Small intestine (tissue), 7 donors: ENCODE measurements at regions not wholly inside any gene's neighbourhood (a gene's known extent, or its start where the extent isn't known, plus 50 kb on each side); places are given as distances from the start of the nearest gene placed in this dataset.
A peak's percentile ranks its signal among the peaks of the same experiment; 100 is the strongest.

Experiments used
- DNase-seq, 2 donors: peaks; one replicate each; pipeline versions ENCODE4 v3.0.0 to v3.0.0-alpha.2; 2013
- FAIRE-seq: peaks from 2 replicates; lab custom pipeline; 2012; peaks lifted over from hg19 to GRCh38; lab: Jason Lieb, UNC
- H3K27ac ChIP-seq, 3 donors: one replicate each; pipeline ENCODE4 v1.5.1; 2013; ENCODE audit warnings: low read length in 2 of 3, mild to moderate bottlenecking in 2 of 3, control low read depth in 1 of 3, inconsistent platforms in 1 of 3, low read depth in 1 of 3, moderate library complexity in 1 of 3
- H3K27me3 ChIP-seq, 3 donors: one replicate each; pipeline ENCODE4 v1.6.1; 2013; ENCODE audit warnings: low read length in 3 of 3, inconsistent platforms in 1 of 3; ENCODE audit not compliant: control insufficient read depth in 3 of 3, insufficient read depth in 3 of 3
- H3K36me3 ChIP-seq, 3 donors: one replicate each; pipeline ENCODE4 v1.6.1; 2013; ENCODE audit warnings: low read length in 3 of 3, inconsistent platforms in 1 of 3, low read depth in 1 of 3, mild to moderate bottlenecking in 1 of 3, moderate library complexity in 1 of 3; ENCODE audit not compliant: control insufficient read depth in 3 of 3, insufficient read depth in 2 of 3
- H3K4me1 ChIP-seq, 3 donors: one replicate each; pipeline ENCODE4 v1.6.1; 2013; ENCODE audit warnings: low read length in 2 of 3, inconsistent platforms in 1 of 3, low read depth in 1 of 3, mild to moderate bottlenecking in 1 of 3, moderate library complexity in 1 of 3; ENCODE audit not compliant: control insufficient read depth in 3 of 3, insufficient read depth in 2 of 3
- H3K4me3 ChIP-seq, 3 donors: one replicate each; pipeline ENCODE4 v1.5.1; 2013; ENCODE audit warnings: low read length in 3 of 3, control low read depth in 1 of 3, inconsistent platforms in 1 of 3, low read depth in 1 of 3, mild to moderate bottlenecking in 1 of 3, moderate library complexity in 1 of 3
- H3K9me3 ChIP-seq, 2 donors: one replicate each; pipeline ENCODE4 v1.6.1; 2013; ENCODE audit warnings: low read depth in 1 of 2, low read length in 1 of 2; ENCODE audit not compliant: control insufficient read depth in 2 of 2, insufficient read depth in 1 of 2
- WGBS, 3 donors: extraction: QIAGEN DNeasy Blood & Tissue Kit; methylation state at CpG; one replicate each; pipeline ENCODE4 v1.1.7; 2013; 5-methylcytosine and 5-hydroxymethylcytosine counted together
- donor health status: healthy with polysubstance abuse.
- donor health status: control.
- donor health status: control.
- donor health status: Bipolar disorder and iron deficiency.
- donor health status: healthy.

DNA sequence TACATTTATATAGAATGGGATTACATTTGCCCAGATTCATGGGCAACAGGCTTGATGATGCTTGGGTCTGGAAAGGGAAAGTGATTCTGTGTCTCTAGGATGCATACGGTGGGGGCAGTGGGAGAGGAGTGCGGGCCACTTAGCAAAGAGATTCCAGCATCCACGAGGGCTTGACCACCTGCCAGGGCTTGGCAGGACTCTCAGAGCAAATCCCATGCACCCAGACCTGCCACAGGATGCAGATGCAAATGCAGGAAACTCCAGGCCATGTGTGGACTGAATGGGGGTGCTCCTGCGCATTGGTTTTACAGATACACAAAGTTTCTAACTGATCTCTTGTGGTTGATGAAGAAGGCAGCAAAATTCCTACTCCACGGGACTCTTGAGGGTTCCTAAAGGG is 334.7 kb downstream of the CYRIA start:
- H3K36me3 ChIP-seq, result no peaks in the 10 kb centered on the region
- no peak overlapping the region for H3K4me3 ChIP-seq
- no peak for FAIRE-seq
- no peak overlapping the region for H3K27ac ChIP-seq
- H3K9me3 ChIP-seq, result no peaks in the 10 kb centered on the region
- 58 to 78% (median 65%) methylated on average over 5 of the region's 5 CpGs for WGBS, 3 donors
- H3K27me3 ChIP-seq, result no peaks in the 10 kb centered on the region
- no peak for DNase-seq
- H3K4me1 ChIP-seq, result peaks cover 0 to 9% (median 0%) of the 10 kb centered on the region in 3 donors

DNA sequence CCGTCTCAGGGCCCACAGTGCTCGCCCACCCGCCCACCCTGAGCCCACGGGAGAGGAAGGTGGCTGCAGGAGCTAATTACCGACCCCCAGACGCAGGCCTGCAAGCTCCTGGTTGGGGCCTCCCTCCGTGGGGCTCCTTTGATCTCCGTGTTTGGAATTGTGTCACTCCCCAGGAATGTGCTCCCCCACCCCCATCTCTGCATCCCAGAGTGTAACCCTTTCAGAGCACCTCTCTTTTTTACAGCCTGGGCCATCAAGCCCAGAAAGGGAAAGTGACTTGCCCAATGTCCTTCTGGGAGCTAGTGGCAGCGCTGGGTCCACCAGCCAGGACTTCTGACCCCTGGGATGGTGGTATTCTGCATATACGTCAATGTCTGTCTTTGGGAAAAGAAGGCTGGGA is 335.1 kb downstream of the CYRIA start:
- Histone ChIP-seq H3K4me3 (no peak overlapping the region), H3K9me3 (no peaks in the 10 kb centered on the region), H3K4me1 (peaks cover 0 to 9% (median 0%) of the 10 kb centered on the region in 3 donors), H3K36me3 (no peaks in the 10 kb centered on the region), H3K27me3 (no peaks in the 10 kb centered on the region), H3K27ac (no peak overlapping the region)
- FAIRE-seq (no peak), DNase-seq (peak in 1 of 2 donors; percentile 54)
- WGBS, 3 donors, result 42 to 59% (median 53%) methylated on average over 9 to 10 of the region's 10 CpGs

DNA sequence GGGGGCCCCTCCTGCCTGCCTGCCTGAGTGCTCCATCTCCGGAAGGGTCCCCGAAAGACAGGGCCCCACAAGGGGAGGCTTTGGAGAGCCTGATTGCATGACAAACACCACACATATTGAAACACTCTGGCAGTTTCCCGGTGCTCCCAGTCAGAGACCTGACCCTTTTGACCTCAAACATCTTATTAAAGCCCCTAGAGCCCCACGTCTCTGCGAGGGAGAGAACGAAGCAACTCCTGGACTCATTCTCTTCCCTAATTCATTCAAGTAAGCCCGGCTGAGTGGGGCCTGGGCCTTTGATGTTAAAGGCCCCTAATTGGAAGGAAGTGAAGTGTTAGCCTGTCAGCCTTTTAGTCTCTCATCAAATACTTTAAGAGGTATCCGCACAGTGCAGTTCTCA is 335.6 kb downstream of the CYRIA start:
- FAIRE-seq, result no peak
- H3K9me3 ChIP-seq, result no peaks in the 10 kb centered on the region
- H3K36me3 ChIP-seq, result no peaks in the 10 kb centered on the region
- no peak overlapping the region for H3K27ac ChIP-seq
- no peak for DNase-seq
- H3K4me3 ChIP-seq, result no peak overlapping the region
- WGBS, 3 donors, result 81 to 94% (median 87%) methylated on average over 8 of the region's 8 CpGs
- peaks cover 0 to 9% (median 0%) of the 10 kb centered on the region in 3 donors for H3K4me1 ChIP-seq
- no peaks in the 10 kb centered on the region for H3K27me3 ChIP-seq

DNA sequence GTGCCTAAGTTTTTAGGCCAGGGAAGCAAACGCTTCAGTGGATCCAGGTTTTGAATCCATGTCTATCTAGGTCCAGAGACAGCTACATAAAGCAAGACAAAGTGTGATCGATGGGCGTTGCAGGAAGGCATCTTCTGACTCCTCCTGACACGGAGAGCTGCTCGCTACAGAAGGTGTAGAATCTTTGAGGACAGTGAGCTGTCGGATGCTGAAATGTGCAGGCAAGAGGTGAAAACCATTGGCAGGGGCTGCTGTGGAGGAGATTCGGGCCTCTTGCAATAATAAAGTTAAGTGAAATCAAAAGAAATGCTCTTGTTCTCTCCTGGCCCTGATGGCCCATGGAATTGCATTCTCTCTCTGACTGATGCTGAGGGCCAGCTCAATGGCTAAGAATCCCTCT is 336.2 kb downstream of the CYRIA start:
- Histone ChIP-seq H3K36me3 (no peaks in the 10 kb centered on the region), H3K9me3 (no peaks in the 10 kb centered on the region), H3K27ac (no peak overlapping the region), H3K4me3 (no peak overlapping the region), H3K4me1 (peaks cover 0 to 9% (median 0%) of the 10 kb centered on the region in 3 donors), H3K27me3 (no peaks in the 10 kb centered on the region)
- DNase-seq, result no peak
- no peak for FAIRE-seq
- WGBS, 3 donors, result 93 to 94% (median 93%) methylated on average over 7 of the region's 7 CpGs

DNA sequence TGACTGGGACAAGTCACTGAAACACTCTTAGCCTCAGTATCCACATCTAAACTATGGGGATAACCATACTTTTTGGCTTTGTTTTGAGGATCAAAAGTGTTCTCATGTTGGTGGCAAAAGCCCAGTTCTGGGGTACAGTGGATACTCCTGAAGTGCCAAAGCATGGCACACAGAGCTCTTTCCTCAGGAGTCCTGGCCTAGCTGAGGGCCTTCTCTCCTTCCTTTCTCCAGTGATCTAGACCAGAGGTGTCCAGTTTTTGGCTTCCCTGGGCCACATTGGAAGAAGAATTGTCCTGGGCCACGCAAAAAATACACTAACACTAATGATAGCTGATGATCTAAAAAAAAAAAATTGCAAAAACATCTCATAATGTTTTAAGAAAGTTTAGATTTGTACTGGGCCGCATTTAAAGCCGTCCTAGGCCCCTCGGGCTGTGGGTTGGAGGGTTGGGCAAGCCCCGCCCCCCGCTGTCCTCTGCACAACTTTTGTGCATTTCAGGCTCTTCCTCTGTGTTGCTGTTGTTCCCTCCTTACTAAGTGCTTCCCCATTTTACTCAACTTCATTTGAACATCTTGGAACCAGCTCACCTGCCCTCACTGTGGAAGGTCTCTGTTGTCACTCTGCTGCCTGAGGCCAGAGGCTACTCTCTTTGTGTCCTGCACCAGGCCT is 337.0 kb downstream of the CYRIA start:
- no peak overlapping the region for H3K27ac ChIP-seq
- H3K36me3 ChIP-seq, result no peaks in the 10 kb centered on the region
- no peak for DNase-seq
- no peaks in the 10 kb centered on the region for H3K9me3 ChIP-seq
- no peak for FAIRE-seq
- 87 to 92% (median 92%) methylated on average over 6 of the region's 6 CpGs for WGBS, 3 donors
- no peak overlapping the region for H3K4me3 ChIP-seq
- peaks cover 0 to 9% (median 0%) of the 10 kb centered on the region in 3 donors for H3K4me1 ChIP-seq
- H3K27me3 ChIP-seq, result no peaks in the 10 kb centered on the region

DNA sequence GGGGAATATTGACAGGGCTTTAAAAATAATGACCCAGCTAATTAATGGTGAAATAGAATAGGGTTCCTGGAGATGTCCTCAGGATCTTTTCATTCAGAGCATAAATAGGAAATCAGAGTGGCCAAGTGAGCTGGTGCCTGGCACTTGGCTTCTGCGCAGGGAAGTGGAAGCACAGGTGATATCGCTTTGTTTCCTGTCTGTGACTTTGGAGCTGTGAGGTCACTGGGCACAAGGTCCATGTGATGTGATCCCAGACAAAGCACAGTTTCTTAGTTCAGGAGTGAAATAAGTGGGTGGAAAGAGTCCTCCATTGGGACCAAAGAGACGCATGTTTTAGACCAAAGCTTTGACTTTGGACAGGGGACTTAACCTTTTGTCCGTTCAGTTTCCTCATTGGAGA is 338.3 kb downstream of the CYRIA start:
- H3K27me3 ChIP-seq, result no peaks in the 10 kb centered on the region
- no peaks in the 10 kb centered on the region for H3K36me3 ChIP-seq
- H3K4me3 ChIP-seq, result no peak overlapping the region
- peak; percentile 40 to 44 for DNase-seq
- no peak overlapping the region for H3K27ac ChIP-seq
- 64 to 80% (median 78%) methylated on average over 4 of the region's 4 CpGs for WGBS, 3 donors
- peaks cover 0 to 13% (median 0%) of the 10 kb centered on the region in 3 donors for H3K4me1 ChIP-seq
- no peaks in the 10 kb centered on the region for H3K9me3 ChIP-seq
- FAIRE-seq, result no peak

DNA sequence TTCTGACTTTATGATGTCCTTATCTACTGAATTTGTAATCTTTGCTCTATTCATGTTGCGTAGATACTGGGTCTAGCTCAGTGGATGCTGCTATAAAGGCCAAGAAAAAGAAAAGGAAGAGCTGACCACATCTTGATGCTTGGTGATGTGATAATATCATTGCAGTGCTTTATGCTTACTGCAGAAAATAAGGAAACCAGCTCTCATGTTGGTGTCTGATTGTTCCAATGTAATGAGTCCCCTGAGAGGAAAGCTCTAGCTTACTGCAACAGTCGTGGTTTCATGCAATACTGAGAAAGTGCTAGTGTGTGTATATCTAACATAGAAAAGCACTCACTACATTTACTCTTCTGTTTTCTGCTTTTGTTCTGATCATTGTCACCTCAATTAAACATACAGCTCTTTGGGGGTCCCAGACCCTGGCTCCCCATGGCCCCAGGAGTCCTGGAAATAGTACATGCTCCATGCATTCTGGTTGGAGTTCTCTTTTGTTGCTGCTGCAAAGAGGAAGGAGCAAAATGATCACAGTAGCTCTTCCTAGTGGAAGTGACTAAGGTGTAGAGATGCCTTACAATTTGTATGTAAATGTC is 338.8 kb downstream of the CYRIA start:
- WGBS, 3 donors, result 76 to 82% (median 76%) methylated on average over 2 of the region's 2 CpGs
- Histone ChIP-seq H3K9me3 (no peaks in the 10 kb centered on the region), H3K4me1 (peaks cover 0 to 13% (median 0%) of the 10 kb centered on the region in 3 donors), H3K4me3 (no peak overlapping the region), H3K27ac (no peak overlapping the region), H3K36me3 (no peaks in the 10 kb centered on the region), H3K27me3 (no peaks in the 10 kb centered on the region)
- DNase-seq, result no peak
- no peak for FAIRE-seq

DNA sequence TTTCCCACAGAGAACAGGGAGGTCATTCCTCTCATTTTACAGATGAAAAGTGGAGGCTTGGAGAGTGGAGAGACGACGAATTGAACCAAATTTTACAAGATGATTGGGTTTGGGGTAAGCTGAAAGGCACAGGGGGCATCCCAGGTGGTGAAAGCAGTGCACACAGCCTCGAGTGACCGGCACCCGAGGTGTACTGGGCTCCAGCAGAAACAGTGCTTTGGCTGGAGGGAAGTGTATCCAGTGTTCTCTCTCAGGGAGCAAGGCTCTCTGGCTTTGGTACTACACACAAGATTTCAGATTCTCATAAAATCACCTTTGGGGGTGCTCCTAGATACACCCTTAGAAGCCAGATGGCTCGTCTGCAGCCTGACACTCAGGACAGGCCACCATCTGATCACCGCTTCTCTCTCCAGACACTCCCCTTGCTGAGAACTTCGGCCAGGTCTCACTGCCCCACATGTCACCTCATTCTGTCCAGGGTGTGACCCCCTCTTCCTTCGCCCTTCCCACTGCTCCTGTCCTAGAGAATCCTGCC is 339.6 kb downstream of the CYRIA start:
- no peaks in the 10 kb centered on the region for H3K27me3 ChIP-seq
- no peaks in the 10 kb centered on the region for H3K36me3 ChIP-seq
- no peak for DNase-seq
- no peaks in the 10 kb centered on the region for H3K9me3 ChIP-seq
- WGBS, 3 donors, result 83 to 88% (median 87%) methylated on average over 9 of the region's 9 CpGs
- FAIRE-seq, result no peak
- no peak overlapping the region for H3K27ac ChIP-seq
- no peak overlapping the region for H3K4me3 ChIP-seq
- H3K4me1 ChIP-seq, result peaks cover 0 to 13% (median 0%) of the 10 kb centered on the region in 3 donors
